Memory B cell (primary cell): ENCODE measurements at regions not wholly inside any gene's neighbourhood (a gene's known extent, or its start where the extent isn't known, plus 50 kb on each side); places are given as distances from the start of the nearest gene placed in this dataset.

ENCODE experiments used
- ATAC-seq: fragments of 150-1000 bp; cut with Tn5 transposase; 2 replicates; pipeline ENCODE4 v1.10.0; 2021; ENCODE audit warnings: low read depth, mild to moderate bottlenecking, moderate library complexity
- DNase-seq, 2 donors: peaks; one replicate each; pipeline ENCODE4 v3.0.0; 2022; ENCODE audit warnings: low spot score in 2 of 2
- H3K27ac Mint-ChIP-seq: one replicate; pipeline ENCODE4 v1.8.0; 2022; ENCODE audit warnings: mild to moderate bottlenecking, moderate library complexity, mixed read lengths
- H3K27me3 Mint-ChIP-seq: one replicate; pipeline ENCODE4 v1.8.0; 2022; ENCODE audit warnings: mixed read lengths
- H3K36me3 Mint-ChIP-seq: one replicate; pipeline ENCODE4 v1.8.0; 2022; ENCODE audit warnings: mild to moderate bottlenecking, mixed read lengths
- H3K4me1 Mint-ChIP-seq: one replicate; pipeline ENCODE4 v1.8.0; 2022; ENCODE audit warnings: mixed read lengths
- H3K4me3 Mint-ChIP-seq: one replicate; pipeline ENCODE4 v1.8.0; 2022; ENCODE audit warnings: mild to moderate bottlenecking, moderate library complexity, mixed read lengths
- H3K9me3 Mint-ChIP-seq: one replicate; pipeline ENCODE4 v1.8.0; 2022; ENCODE audit warnings: mixed read lengths

DNA sequence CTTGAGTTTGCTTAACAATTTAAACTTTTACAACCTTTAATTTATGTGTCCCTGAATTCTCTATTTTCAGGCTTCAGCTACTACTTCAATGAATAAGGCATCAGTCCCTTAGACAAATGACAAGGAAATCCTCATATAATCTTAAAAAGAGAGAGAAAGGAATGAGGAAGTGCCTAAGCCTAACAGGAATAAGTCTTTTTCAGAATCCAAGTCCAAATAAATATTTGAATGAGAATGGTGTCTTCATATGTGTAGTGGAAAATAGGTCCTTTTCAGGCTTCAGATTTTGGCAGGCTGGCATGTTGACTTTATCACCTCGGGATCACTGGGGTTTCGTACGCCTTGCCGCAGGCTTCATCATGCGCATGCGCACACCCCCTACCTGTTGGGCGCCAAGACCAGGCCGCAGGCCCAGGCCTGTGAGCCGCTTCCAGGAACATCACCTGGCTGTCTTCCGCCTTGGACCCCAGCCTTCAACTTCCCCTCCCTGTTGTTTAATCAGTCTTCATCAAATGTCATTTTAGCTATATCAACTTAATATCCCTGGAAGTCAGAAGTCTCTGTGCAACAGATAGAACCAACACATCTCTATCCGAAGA, 334.5 kb downstream of the SOX2 start:
- no peak overlapping the region for H3K4me3 Mint-ChIP-seq
- no peaks in the 10 kb centered on the region for H3K36me3 Mint-ChIP-seq
- DNase-seq, result no peak
- no peaks in the 10 kb centered on the region for H3K27me3 Mint-ChIP-seq
- no peaks in the 10 kb centered on the region for H3K9me3 Mint-ChIP-seq
- no peaks in the 10 kb centered on the region for H3K4me1 Mint-ChIP-seq
- no peak overlapping the region for H3K27ac Mint-ChIP-seq
- ATAC-seq, result no peak

DNA sequence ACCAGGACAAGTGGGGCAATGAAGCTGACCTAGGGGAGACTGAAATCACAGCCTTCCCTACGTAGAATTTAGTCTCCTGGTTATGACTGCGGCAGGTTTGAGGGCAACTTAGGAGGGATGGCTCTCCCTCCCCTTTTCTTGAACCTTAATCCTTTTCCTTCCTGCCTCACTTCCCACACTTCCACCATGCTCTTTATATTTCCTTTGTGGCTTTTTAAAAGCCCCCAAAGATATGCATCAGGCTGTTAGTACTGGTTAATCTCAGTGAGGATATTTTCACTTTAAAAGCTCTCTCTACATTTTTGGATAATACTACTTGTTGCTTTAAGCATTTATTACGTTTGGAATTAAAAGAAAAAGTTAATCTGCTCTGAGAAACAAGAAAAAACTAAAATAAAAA, 339.2 kb downstream of the SOX2 start:
- Mint-ChIP-seq H3K4me1 (no peaks in the 10 kb centered on the region), H3K27me3 (peaks cover 1% of the 10 kb centered on the region), H3K4me3 (no peak overlapping the region), H3K36me3 (no peaks in the 10 kb centered on the region), H3K27ac (no peak overlapping the region), H3K9me3 (no peaks in the 10 kb centered on the region)
- ATAC-seq (no peak), DNase-seq (no peak)

DNA sequence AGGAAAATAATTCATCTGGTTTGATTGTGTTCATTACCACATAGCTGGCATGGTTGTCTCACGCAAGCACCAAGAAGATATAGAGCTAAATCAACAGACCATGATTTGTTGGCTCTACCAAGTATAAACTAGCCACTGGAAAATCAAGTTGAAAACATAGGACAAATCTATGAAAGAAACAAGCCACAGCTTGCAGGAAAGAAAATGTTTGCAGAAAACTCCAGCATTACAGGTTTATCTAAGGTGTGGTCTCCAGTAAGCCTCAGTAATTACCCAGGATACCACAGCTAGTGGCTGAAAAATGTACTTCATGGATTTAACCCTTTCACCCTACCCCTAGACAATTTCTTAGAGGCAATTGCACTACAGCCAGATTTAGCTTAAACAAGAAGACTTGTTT, 340.6 kb downstream of the SOX2 start:
- Mint-ChIP-seq H3K27ac (no peak overlapping the region), H3K27me3 (peaks cover 1% of the 10 kb centered on the region), H3K9me3 (no peaks in the 10 kb centered on the region), H3K4me3 (no peak overlapping the region), H3K36me3 (no peaks in the 10 kb centered on the region), H3K4me1 (no peaks in the 10 kb centered on the region)
- DNase-seq, result no peak
- no peak for ATAC-seq

DNA sequence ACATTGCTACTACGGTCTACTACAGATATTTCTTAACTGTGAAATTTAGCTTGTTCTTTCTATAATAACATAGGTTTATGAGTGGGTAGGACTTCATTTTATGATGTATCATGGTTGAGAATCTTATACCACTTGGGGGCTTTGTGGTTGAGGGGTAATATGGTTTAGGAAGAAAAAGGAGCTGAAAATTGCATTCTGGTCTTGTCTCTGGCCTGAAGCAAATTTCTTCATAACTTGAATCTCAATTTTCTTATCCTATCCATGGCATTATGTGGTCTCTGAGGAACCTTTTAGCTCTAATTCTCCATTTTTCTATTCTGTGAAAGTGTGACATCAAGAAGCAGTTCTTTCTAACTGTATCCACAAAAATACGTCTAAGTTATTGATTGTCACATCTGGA, 341.0 kb downstream of the SOX2 start:
- Mint-ChIP-seq H3K36me3 (no peaks in the 10 kb centered on the region), H3K4me3 (no peak overlapping the region), H3K9me3 (no peaks in the 10 kb centered on the region), H3K4me1 (no peaks in the 10 kb centered on the region), H3K27ac (no peak overlapping the region), H3K27me3 (peaks cover 1% of the 10 kb centered on the region)
- DNase-seq, result no peak
- ATAC-seq, result no peak

DNA sequence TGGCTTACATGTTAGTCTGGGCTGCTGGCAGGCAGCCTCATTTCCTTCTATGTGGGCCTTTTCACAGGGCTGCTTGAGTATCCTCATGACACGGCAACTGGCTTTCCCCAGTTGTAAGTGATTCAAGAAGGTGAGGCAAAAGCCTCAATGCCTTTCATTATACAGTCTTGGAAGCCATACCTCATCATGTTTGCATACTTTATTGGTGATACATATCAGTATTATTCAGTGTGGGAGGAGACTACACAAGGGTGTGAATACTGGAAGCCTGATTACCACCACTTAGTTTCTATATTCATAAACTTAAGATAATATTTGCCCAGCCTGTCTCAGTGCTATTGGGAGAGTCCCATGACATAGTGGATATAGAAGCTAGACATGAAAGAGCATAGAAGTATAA, 346.8 kb downstream of the SOX2 start:
- Mint-ChIP-seq H3K9me3 (no peaks in the 10 kb centered on the region), H3K27ac (no peak overlapping the region), H3K4me1 (no peaks in the 10 kb centered on the region), H3K4me3 (no peak overlapping the region), H3K27me3 (peaks cover 1% of the 10 kb centered on the region), H3K36me3 (no peaks in the 10 kb centered on the region)
- DNase-seq (no peak), ATAC-seq (no peak)

DNA sequence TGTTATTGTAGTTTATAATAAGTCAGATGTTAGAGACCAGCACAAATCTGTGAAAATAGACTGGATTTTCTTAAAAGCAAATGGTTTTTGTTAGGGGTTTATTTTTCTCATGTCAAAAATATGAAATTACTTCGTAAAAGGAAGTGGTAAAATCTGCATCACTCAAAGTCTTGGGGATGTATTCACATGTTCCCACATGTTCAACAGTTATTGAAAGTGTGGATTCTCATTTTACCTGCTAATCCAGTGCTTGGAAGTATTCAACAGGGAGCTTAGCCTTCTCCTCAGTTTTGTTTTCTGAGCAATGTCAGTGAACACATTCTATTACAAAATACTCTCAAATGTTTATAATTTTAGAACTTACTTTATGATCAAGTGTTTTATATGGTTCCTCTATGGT, 352.0 kb downstream of the SOX2 start:
- Mint-ChIP-seq H3K4me1 (no peaks in the 10 kb centered on the region), H3K36me3 (no peaks in the 10 kb centered on the region), H3K4me3 (no peak overlapping the region), H3K27ac (no peak overlapping the region), H3K9me3 (no peaks in the 10 kb centered on the region), H3K27me3 (no peaks in the 10 kb centered on the region)
- DNase-seq (no peak), ATAC-seq (no peak)

DNA sequence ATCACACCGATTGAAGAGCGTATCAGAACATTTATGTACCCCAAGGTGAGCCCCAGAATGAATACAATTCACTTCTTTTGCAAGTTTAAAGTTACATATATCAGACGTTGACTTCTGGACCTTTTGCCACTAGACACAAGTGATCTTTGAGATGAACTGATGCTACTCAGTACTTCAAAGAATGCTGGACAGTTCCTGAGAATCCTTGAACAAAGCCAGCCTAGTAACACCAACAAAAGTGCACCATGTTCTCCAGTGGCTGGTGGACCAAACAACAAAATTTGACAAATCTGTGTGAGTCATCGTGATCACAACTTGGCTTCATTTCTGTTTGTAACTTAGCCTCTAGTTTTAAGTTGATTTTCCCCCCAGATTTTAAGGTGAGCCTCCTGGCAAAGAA, 355.7 kb downstream of the SOX2 start:
- no peaks in the 10 kb centered on the region for H3K36me3 Mint-ChIP-seq
- ATAC-seq (no peak), DNase-seq (no peak)
- H3K27ac Mint-ChIP-seq, result no peak overlapping the region
- H3K4me1 Mint-ChIP-seq, result no peaks in the 10 kb centered on the region
- no peaks in the 10 kb centered on the region for H3K9me3 Mint-ChIP-seq
- no peaks in the 10 kb centered on the region for H3K27me3 Mint-ChIP-seq
- H3K4me3 Mint-ChIP-seq, result no peak overlapping the region

DNA sequence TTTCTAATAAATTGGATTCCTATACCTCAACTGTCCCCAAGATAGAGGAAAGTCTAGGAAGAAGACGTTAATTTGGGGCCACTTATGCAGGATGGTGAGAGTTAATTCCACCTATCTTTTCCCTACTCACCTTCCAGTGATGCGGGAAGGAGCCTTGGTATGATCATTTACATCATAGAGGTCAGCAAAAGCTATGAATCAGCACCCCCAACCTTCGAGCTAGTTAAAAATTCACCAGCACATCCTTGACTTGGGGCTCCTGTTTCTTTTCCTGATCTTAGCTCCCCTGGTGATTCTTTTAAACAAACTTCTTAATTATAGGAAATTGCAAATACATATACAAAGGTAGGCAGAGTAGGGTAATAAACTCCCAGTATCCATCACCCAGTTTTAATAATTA, 366.6 kb downstream of the SOX2 start:
- Mint-ChIP-seq H3K9me3 (no peaks in the 10 kb centered on the region), H3K27me3 (peaks cover 4% of the 10 kb centered on the region), H3K36me3 (no peaks in the 10 kb centered on the region), H3K4me3 (no peak overlapping the region), H3K27ac (no peak overlapping the region), H3K4me1 (no peaks in the 10 kb centered on the region)
- DNase-seq, result no peak
- ATAC-seq, result no peak

DNA sequence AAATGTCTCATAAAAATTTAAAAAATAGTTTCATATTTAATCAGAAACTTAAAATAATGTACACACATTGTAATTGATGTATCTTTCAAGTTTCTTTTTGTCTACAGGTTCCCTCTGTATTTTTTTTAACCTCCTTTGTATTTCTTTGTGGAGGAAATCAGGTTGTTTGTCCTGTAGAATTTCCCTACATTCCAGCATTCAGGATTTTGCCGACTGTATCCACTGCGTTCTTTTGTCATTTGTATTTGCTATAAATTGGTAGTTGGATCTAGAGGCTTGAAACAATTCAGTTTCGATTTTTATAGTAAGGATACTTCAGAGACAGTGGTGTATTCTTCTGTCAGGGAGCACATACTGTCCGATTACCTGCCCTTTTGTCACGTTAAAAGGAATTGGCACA, 367.2 kb downstream of the SOX2 start:
- no peak for ATAC-seq
- no peak overlapping the region for H3K4me3 Mint-ChIP-seq
- no peaks in the 10 kb centered on the region for H3K4me1 Mint-ChIP-seq
- H3K27ac Mint-ChIP-seq, result no peak overlapping the region
- no peak for DNase-seq
- peaks cover 4% of the 10 kb centered on the region for H3K27me3 Mint-ChIP-seq
- no peaks in the 10 kb centered on the region for H3K36me3 Mint-ChIP-seq
- no peaks in the 10 kb centered on the region for H3K9me3 Mint-ChIP-seq

DNA sequence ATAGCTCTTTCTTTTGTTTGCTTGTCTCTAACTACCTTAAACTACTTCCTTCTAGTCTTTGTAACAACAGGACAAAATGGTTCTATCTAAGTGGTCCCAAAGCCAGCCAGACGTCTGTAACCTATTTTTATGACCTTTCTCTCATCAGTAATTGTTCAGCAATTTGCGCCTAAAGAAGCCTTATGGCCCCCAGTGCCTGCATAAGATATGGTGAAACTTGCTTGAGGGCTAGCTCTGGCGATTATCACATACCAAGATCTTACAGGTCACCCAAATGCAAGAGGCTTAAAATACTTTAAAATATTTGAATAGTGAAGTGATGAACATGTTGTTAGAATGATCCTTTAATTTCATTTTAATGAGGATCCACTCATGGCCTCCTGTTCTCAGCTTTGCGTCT, 369.4 kb downstream of the SOX2 start:
- no peak for DNase-seq
- Mint-ChIP-seq H3K27me3 (peaks cover 1% of the 10 kb centered on the region), H3K36me3 (no peaks in the 10 kb centered on the region), H3K4me1 (no peaks in the 10 kb centered on the region), H3K27ac (no peak overlapping the region), H3K4me3 (no peak overlapping the region), H3K9me3 (no peaks in the 10 kb centered on the region)
- no peak for ATAC-seq

DNA sequence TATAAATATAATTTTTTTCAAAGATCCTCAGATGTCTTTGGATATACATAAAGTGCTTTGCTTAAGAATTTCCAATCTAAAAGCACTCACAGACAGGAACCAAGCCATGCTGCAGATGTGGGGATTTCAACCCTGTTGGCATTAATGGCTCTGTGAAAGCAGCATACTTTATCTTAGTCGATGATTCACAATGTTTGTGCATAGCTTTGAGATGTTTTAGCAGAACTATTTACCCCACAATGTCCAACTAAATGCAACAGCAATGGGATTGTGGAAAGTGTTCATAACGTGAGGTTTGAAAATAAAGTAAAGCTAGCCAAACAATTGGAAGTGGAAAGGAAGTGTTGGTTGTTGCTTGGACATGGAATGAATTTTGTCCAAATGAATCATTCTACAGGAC, 371.4 kb downstream of the SOX2 start:
- Mint-ChIP-seq H3K27ac (no peak overlapping the region), H3K27me3 (no peaks in the 10 kb centered on the region), H3K9me3 (no peaks in the 10 kb centered on the region), H3K36me3 (no peaks in the 10 kb centered on the region), H3K4me3 (no peak overlapping the region), H3K4me1 (no peaks in the 10 kb centered on the region)
- ATAC-seq (no peak), DNase-seq (no peak)

DNA sequence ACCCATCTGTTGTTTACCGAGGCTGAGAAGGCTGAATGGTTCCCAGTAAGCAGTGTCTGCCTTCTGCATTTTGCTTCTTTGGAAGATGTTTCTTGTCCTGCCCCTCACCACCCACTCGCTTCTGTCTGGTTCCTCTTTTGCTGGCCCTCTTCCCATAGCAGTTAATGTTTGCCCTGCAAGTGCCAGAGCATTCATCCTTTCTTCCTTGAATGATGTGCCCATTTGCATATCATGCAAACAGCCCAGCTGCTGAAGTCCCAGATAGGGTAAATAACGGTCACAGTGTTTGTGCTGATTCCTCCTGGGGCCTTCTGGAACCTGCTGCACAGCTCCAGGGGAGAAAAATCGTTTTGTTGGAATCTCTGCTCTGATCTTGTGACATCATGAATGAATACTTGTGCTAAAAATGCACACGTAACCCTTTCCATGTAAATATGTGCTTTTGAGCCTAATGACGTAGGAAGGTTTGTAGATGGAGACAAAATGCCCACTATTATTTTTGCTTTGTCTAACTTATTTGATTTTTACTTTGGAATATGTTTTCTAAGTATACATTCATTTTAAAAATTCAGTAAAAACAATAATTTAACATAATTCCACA, 381.0 kb downstream of the SOX2 start:
- Mint-ChIP-seq H3K4me1 (no peaks in the 10 kb centered on the region), H3K4me3 (no peak overlapping the region), H3K27ac (no peak overlapping the region), H3K9me3 (peaks cover 10% of the 10 kb centered on the region), H3K27me3 (no peaks in the 10 kb centered on the region), H3K36me3 (no peaks in the 10 kb centered on the region)
- DNase-seq (no peak), ATAC-seq (no peak)

DNA sequence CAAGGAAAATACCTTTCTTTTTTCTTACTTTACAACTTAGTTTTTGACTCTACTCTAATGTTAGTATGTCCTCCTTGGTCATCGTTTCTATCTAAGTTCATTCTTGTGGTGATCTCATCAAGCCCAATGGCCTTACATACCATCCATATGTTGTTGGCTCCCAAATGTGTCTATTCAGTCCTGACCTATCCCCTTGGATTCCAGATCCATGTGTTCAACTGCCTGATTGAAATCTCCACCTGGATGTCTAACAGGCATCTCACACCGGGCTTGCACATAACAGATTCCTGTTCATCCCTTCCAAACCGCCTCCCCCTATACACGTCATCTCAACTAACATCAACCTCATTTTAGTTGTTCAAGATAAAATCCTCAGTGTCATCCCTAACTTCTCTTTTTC, 382.6 kb downstream of the SOX2 start:
- DNase-seq (no peak), ATAC-seq (no peak)
- Mint-ChIP-seq H3K27me3 (no peaks in the 10 kb centered on the region), H3K36me3 (no peaks in the 10 kb centered on the region), H3K9me3 (peaks cover 10% of the 10 kb centered on the region), H3K4me3 (no peak overlapping the region), H3K27ac (no peak overlapping the region), H3K4me1 (no peaks in the 10 kb centered on the region)

DNA sequence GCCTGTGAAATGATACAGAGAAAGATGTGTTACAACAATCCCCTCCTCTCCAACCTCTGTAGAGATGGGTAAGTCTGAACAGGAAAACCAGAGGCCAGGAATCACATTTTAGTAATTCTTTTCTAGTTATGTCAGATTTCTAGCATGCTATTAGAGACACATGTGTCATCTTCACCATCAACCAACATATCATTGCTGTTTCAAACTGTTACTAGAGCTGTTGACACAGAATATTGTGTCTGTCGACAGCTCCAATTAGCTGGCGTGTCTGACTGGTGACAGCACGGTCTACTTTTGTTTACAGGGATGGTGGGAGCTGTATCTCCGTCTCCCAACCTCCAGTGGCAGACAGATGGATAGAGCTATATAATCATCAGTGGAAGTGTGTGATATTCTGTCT, 393.2 kb downstream of the SOX2 start:
- Mint-ChIP-seq H3K9me3 (peaks cover 3% of the 10 kb centered on the region), H3K27me3 (peaks cover 4% of the 10 kb centered on the region), H3K4me1 (no peaks in the 10 kb centered on the region), H3K27ac (no peak overlapping the region), H3K36me3 (no peaks in the 10 kb centered on the region), H3K4me3 (no peak overlapping the region)
- ATAC-seq, result no peak
- DNase-seq, result no peak

DNA sequence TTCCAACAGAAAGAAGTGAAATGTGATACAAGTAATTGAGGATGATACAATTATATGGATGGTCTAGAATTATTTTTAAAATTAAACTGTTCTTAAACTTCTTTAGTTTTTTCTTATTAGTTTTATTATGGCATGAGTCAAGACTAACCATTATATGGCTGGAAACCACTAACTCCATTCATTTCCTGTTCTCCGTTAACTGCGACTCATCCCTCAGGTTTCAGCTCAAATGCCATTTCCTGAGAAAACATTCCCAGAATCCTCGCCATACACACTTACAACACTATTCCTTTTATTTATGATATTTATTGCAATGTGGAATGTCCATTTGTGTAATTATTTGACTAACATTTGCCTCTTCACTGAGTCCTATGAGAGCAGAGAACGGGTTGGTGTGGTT, 394.1 kb downstream of the SOX2 start:
- H3K36me3 Mint-ChIP-seq, result no peaks in the 10 kb centered on the region
- peaks cover 3% of the 10 kb centered on the region for H3K27me3 Mint-ChIP-seq
- H3K9me3 Mint-ChIP-seq, result peaks cover 3% of the 10 kb centered on the region
- H3K4me1 Mint-ChIP-seq, result no peaks in the 10 kb centered on the region
- no peak overlapping the region for H3K4me3 Mint-ChIP-seq
- no peak overlapping the region for H3K27ac Mint-ChIP-seq
- no peak for DNase-seq
- no peak for ATAC-seq
